ENCODE measurements at regions not wholly inside any gene's neighbourhood (a gene's known extent, or its start where the extent isn't known, plus 50 kb on each side); places are given as distances from the start of the nearest gene placed in this dataset.

DNA sequence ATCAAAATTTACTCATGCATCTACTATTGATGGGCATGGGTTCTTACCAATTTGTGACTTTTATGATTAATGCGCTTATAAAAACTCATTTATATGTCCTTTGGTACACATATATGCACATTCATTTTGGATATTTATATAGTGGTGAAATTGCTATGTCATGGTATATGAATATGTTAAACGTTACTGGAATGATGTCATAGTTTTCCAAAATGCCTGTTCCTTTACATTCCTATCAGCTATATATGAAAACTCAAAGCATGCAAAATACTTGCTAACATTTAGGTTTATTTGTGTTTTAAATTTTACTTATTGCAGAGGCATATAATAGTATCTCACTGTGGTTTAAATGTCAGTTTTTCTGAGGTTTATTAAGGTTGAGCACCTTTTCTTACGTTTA is 1403.1 kb downstream of the HACE1 start:
- Histone ChIP-seq H3K27ac (no peak overlapping the region), H3K4me3 (no peak overlapping the region)
- TF ChIP-seq, protein P1, sequence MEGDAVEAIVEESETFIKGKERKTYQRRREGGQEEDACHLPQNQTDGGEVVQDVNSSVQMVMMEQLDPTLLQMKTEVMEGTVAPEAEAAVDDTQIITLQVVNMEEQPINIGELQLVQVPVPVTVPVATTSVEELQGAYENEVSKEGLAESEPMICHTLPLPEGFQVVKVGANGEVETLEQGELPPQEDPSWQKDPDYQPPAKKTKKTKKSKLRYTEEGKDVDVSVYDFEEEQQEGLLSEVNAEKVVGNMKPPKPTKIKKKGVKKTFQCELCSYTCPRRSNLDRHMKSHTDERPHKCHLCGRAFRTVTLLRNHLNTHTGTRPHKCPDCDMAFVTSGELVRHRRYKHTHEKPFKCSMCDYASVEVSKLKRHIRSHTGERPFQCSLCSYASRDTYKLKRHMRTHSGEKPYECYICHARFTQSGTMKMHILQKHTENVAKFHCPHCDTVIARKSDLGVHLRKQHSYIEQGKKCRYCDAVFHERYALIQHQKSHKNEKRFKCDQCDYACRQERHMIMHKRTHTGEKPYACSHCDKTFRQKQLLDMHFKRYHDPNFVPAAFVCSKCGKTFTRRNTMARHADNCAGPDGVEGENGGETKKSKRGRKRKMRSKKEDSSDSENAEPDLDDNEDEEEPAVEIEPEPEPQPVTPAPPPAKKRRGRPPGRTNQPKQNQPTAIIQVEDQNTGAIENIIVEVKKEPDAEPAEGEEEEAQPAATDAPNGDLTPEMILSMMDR (IDR thresholded peaks at IDR 0.05), result no peak
- no peak for DNase-seq (ENCODE audit: low spot score)

DNA sequence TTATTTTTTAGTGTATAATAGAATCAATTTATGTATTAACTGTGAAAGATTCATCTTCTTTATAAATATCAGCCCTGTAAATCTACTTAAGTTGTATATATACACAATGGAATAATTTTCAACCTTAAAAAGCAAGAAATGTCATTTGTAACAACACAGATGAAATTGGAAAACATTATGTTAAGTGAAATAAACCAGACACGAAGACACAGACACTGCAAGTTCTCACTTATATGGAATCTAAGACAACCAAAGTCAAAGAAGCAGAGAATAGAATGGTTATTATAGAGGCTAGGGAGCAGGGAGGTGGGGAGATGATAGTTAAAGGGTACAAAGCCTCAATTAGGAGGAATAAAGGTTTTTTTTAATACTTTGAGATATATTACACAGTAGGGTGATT is 1404.4 kb downstream of the HACE1 start:
- Histone ChIP-seq H3K4me3 (no peak overlapping the region), H3K27ac (no peak overlapping the region)
- no peak for DNase-seq (ENCODE audit: low spot score)
- TF ChIP-seq, protein P1 (IDR thresholded peaks at IDR 0.05), result no peak

DNA sequence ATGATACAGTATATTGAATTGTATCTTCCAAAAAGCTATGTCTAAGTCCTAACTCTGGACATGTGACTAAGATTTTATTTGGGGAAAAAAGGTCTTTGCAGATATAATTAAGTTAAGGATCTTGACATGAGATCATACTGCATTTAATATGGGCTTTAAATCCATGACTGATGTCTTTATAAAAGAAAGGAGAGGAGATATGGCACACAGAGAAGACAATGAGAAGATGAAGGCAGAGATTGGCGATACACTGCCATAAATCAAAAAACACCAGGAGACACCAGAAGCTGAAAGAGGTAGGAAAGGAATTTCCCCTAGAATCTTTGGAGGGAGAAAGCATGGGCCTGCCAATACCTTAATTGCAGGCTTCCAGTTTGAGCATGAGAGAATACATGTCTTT is 1450.2 kb downstream of the HACE1 start:
- Histone ChIP-seq H3K4me3 (no peak overlapping the region), H3K27ac (no peak overlapping the region)
- TF ChIP-seq, protein P1 (IDR thresholded peaks at IDR 0.05), result no peak
- no peak for DNase-seq (ENCODE audit: low spot score)

DNA sequence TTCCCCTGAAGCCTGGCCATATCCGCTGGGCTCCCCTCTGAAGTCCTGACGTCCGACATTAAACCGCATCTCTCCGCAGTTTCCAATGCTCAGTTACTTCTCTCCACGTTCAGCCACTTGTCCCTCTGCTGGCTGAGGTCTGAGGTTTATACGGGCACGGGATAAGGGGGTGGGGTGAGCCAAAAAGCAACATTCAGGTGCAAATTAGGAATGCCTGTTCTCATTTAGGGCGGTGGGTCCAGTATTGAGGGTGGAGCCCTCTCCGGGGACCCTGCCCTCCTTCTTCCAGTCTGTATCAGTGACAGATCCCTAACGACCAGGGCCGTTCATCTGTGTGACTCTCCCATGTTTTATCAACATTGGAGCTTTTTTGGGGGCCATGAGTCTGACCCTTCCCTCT is 1454.4 kb downstream of the HACE1 start:
- TF ChIP-seq, protein P1 (IDR thresholded peaks at IDR 0.05), result no peak
- H3K27ac ChIP-seq, result no peak overlapping the region
- no peak overlapping the region for H3K4me3 ChIP-seq
- no peak for DNase-seq (ENCODE audit: low spot score)

DNA sequence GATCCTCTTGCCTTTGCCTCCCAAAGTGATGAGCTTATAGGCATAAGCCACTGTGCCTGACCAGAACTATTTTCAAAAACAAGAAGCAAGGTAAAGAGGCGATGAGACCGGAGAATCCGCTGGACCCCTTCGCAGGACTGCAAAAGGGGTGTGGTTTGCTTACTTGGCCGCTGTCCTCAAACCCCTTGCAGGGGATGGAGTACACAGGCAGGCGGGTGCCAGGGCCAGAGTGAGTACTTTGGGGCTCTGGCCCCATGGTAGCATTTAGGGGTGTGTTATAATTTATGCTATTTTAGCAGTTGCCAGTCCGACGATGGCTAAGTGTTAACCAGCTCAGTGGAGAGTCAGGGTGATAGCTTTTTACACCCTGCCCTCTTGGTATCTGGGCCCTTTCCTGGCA is 1454.9 kb downstream of the HACE1 start:
- Histone ChIP-seq H3K4me3 (no peak overlapping the region), H3K27ac (no peak overlapping the region)
- TF ChIP-seq, protein P1 (IDR thresholded peaks at IDR 0.05), result no peak
- DNase-seq (ENCODE audit: low spot score), result no peak

DNA sequence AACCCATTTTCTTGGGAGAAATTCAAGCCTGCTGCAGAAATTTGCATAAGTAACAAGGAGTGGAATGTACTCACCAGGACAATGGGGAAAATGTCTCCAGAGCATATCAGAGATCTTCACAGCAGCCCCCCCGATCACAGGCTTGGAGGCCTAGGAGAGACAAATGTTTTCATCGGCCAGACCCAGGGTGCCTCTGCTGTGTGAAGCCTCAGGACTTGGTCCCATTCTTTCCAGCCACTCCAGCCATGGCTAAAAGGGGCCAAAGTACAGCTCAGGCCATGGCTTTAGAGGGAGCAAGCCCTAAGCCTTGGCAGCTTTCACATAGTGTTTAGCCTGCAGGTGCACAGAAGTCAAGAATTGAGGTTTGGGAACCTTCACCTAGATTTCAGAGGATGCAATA is 1463.0 kb downstream of the HACE1 start:
- TF ChIP-seq, protein P1 (IDR thresholded peaks at IDR 0.05), result no peak
- H3K27ac ChIP-seq, result no peak overlapping the region
- H3K4me3 ChIP-seq, result no peak overlapping the region
- no peak for DNase-seq (ENCODE audit: low spot score)

DNA sequence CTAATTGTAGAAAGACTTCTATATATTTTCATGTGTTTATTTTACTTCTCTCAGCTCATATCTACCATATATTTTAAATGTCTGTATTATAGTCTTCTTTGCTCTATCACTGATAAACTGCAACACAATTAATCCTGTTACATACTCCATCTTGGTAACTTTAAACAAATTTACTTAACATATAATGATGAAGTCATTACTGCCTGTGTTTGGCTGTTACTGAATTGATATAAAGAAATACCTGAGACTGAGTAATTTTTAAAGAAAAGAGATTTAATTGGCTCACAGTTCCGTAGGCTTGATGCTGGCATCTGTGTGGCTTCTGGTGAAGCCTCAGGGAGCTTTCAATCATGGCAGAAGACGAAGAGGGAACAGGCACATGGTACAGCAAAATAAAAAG is 1480.4 kb downstream of the HACE1 start:
- no peak overlapping the region for H3K27ac ChIP-seq
- no peak overlapping the region for H3K4me3 ChIP-seq
- TF ChIP-seq, protein P1 (IDR thresholded peaks at IDR 0.05), result no peak
- no peak for DNase-seq (ENCODE audit: low spot score)
